ENCODE measurements at regions not wholly inside any gene's neighbourhood (a gene's known extent, or its start where the extent isn't known, plus 50 kb on each side); places are given as distances from the start of the nearest gene placed in this dataset.

DNA sequence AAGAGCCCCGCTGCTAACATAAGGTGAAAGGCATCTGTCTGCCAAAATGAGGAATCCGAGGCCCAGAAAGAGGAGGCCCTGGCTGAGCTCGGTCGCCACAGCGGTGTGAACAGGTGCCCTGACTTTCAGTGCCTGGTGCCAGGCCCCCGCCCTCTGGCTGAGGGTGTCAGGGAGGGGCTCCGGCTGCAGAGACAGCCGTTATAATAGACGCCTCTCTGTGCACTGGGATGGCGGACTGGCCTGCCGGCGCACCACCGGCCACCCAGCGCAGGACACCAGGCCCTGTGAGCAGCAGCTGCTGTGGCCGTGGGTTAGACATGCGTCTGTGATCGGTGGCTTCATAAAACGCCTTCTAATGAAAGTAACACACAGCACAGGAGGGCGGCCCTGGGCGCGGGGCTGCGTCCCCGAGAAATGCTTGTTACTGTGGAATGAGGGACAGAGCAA is 51.4 kb upstream of the ACTRT2 start:
- DNase-seq, result no peak

DNA sequence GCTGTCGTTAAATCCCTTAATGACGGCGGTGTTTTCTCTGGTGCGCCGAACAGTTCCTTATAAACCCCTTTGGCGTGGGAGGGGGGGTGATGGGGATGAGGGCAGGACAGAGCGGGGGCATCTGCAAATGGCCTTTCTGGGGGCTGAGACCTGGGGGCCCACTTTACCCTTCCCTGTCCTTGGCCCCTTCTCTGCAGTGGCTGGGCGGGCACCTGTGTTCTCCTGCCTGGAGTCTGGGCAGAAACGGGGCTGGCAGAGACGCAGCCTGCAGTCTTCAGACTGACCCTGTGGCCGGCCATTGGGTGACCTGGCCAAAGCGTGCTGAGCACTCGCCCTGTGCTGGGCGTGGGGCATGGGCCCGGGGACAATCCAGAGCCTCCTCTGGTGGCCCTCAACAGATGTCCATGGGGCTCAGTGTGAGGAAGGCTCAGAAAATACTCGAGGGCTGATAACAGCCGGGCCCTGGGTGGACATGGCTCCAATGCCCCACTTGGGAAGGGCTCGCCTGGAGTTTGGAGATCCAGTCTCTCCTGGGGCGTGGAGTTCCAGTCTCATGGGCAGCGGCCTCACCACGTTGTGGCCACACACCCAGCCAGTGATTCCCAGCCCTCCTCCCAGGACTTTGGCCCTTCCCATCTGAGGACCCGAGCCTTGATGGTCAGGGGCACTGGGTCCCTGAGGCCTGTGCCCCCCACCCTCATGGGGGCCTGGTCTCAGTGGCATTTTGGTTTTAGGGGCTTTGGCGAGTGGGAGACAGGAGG is 50.8 kb upstream of the ACTRT2 start:
- DNase-seq, result no peak

DNA sequence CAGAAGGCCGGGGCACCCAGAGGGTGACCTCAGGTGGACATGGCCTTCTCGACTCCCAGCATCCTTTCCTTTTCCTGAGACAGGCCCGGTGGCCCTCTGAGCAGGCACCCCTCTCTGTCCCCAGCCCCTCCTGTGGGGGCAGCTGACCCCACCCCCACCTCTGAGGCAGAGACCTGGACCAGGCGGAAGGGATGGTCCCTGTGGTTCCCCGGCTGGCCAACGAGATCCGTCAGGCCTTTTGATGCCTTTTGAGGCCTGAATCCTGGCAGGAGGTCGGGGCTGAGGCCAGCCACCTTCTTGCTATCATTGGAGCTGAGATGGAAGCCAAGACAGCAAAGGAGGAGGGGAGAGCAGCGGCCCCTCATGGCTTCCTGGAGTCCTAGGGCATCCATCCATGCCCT is 50.2 kb upstream of the ACTRT2 start:
- DNase-seq, result no peak

Data from right lung (tissue), 2 donors.